DMS53 treated with DMSO at 0.1 percent for 48 hours (cell line): ENCODE measurements at regions not wholly inside any gene's neighbourhood (a gene's known extent, or its start where the extent isn't known, plus 50 kb on each side); places are given as distances from the start of the nearest gene placed in this dataset.
"Not testable (repeated sequence)": the region's sequence is repeated elsewhere in the genome, so short reads cannot be mapped to it uniquely, and the experiment has no call there.

ENCODE experiments used
- DNase-seq: peaks from one replicate; lab custom pipeline; 2025; ENCODE audit not compliant: unreplicated experiment; lab: John Stamatoyannopoulos, UW

GRCh38 chr16:88128556-88128955, 177.3 kb downstream of the BANP start:
- no peak for DNase-seq

GRCh38 chr16:88129133-88129532, 177.9 kb downstream of the BANP start:
- DNase-seq, result not testable (repeated sequence)

- no peak for DNase-seq
Observed at GRCh38 chr16:88130016-88130415, 178.8 kb downstream of the BANP start.

- no peak for DNase-seq
Observed at GRCh38 chr16:88130681-88131080, 179.4 kb downstream of the BANP start.

- DNase-seq, result no peak
Observed at GRCh38 chr16:88131256-88131655, 180.0 kb downstream of the BANP start.

- DNase-seq, result no peak
Observed at GRCh38 chr16:88131966-88132365, 180.7 kb downstream of the BANP start.

- DNase-seq, result no peak
Observed at GRCh38 chr16:88132836-88133506, 181.7 kb downstream of the BANP start.

GRCh38 chr16:88133507-88133843, 182.2 kb downstream of the BANP start:
- DNase-seq, result no peak

GRCh38 chr16:88134172-88134898, 183.1 kb downstream of the BANP start:
- DNase-seq, result not testable (repeated sequence)

GRCh38 chr16:88134899-88135682, 183.9 kb downstream of the BANP start:
- DNase-seq, result not testable (repeated sequence)

- not testable (repeated sequence) for DNase-seq
Observed at GRCh38 chr16:88136211-88136713, 185.0 kb downstream of the BANP start.

GRCh38 chr16:88136939-88137338, 185.7 kb downstream of the BANP start:
- not testable (repeated sequence) for DNase-seq

- DNase-seq, result not testable (repeated sequence)
Observed at GRCh38 chr16:88139141-88139540, 187.9 kb downstream of the BANP start.

- not testable (repeated sequence) for DNase-seq
Observed at GRCh38 chr16:88140195-88140594, 189.0 kb downstream of the BANP start.

- DNase-seq, result no peak
Observed at GRCh38 chr16:88141580-88141979, 190.3 kb downstream of the BANP start.

- not testable (repeated sequence) for DNase-seq
Observed at GRCh38 chr16:88142056-88142935, 191.1 kb downstream of the BANP start.

GRCh38 chr16:88143122-88144027, 192.1 kb downstream of the BANP start:
- DNase-seq, result not testable (repeated sequence)

GRCh38 chr16:88144028-88144511, 192.8 kb downstream of the BANP start:
- no peak for DNase-seq

GRCh38 chr16:88145376-88145775, 194.1 kb downstream of the BANP start:
- not testable (repeated sequence) for DNase-seq
